HG03196 (cell line): ENCODE measurements at regions not wholly inside any gene's neighbourhood (a gene's known extent, or its start where the extent isn't known, plus 50 kb on each side); places are given as distances from the start of the nearest gene placed in this dataset.

Experiments used
- ATAC-seq: cut with Tn5 transposase; IDR thresholded peaks from one replicate; pipeline ENCODE4 v1.9.1; 2021; ENCODE audit not compliant: unreplicated experiment

GRCh38 chr10:111200505-111201186, 123.8 kb downstream of the ADRA2A start:
- ATAC-seq: no peak

DNA sequence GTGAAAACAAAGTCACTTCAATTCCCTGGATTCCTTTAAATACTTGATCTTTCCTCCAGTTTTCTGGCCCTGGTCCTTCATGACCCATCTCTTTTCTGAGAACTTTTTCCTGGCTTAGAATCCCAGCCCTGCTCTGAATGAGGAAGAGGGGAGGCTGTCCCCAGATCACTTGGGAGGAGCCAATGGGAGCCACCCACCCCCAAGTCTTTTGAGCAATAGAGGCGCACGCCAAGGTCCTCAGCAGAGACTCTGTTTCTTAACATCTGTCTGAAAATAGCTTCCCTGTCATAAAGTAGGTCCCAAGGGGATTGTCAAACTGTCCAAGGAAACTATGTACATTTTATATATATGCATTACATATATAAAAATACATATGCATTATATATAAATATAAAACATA, 126.8 kb downstream of the ADRA2A start:
- ATAC-seq: no peak

GRCh38 chr10:111204838-111205237, 128.0 kb downstream of the ADRA2A start:
- ATAC-seq: no peak

- ATAC-seq: no peak
Measured at GRCh38 chr10:111206521-111206920, 129.7 kb downstream of the ADRA2A start.

- ATAC-seq: no peak
Measured at GRCh38 chr10:111207500-111207899, 130.7 kb downstream of the ADRA2A start.

GRCh38 chr10:111208951-111209350, 132.1 kb downstream of the ADRA2A start:
- no peak for ATAC-seq

GRCh38 chr10:111209692-111210091, 132.9 kb downstream of the ADRA2A start:
- ATAC-seq: no peak

GRCh38 chr10:111211241-111211640, 134.4 kb downstream of the ADRA2A start:
- no peak for ATAC-seq

- ATAC-seq: no peak
Measured at GRCh38 chr10:111211706-111212105, 134.9 kb downstream of the ADRA2A start.

GRCh38 chr10:111221682-111222480, 145.1 kb downstream of the ADRA2A start:
- no peak for ATAC-seq

DNA sequence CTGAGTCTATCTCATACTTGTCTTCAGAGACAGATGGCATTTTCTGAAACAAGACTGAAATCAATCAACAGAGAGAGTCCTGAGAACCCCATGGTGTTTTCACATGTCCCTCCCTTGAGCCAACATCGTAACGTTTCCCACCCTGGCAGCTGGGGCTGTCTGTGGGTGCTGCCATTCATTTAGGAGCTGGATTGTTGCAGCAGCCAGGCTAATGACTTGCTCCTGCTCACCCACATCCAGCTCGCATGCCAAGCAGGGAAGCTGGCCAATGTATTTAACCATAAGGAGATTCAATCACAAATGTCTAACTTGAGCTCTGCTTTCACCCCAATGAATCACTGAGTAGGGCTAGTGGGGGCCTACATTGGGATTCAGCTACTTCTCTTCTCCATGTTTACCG, 146.1 kb downstream of the ADRA2A start:
- ATAC-seq: no peak

DNA sequence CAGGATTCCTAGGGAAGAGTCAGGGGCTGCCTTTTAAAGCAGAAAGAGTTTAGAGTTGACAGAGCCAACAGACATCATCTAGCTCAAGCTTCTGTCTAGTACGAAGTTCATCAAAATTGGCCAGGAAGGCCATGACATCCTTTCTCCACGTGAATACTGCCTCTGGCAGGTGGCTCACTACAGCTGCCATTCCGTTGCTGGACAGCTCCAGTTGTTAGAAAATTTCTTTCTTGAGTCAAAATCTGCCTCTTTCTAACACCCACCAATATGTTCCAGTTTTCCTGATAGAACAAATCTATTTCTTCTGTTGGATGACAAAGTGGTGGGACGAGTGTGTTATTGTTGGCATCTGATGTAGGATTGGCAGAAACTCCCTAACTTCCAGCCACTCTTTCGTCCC, 154.9 kb downstream of the ADRA2A start:
- no peak for ATAC-seq

DNA sequence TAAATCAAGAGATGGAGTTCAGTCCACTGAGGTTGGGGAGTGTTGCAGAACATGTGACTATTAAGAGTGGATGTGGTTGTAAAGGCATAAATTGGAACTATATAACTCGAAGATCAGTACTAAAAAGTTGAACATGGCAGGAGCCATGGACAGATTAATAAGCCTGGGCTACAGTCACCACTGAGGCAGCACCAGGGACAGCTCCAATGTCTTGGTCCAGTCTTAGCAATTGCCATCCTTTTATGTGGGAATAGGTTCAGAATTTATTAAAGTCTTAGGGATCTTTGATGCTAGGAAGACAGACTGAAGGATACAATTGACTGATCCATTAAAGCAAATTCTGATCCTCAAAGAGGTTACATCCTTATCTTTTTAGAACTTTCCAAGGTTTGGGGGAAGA, 156.6 kb downstream of the ADRA2A start:
- ATAC-seq: no peak

GRCh38 chr10:111234234-111234913, 157.5 kb downstream of the ADRA2A start:
- no peak for ATAC-seq

DNA sequence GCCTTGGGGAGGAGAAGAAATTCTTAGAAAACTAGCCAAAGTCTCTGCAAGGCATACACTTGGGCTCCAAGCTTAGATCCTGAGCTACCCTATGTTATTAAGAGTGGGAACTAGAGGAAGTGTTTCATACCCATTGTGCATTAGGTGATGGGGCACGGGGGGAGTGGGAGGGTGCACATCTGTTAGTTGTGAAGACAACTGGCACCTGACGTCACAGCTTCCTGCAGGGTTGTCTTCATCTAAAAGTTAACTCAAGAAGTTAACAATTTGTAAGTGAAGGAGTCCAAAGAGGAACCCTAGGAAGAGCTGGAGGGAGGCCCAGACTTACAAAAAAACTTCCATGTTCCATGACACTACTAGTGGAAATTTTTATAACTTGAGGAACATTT, 158.1 kb downstream of the ADRA2A start:
- ATAC-seq: no peak

DNA sequence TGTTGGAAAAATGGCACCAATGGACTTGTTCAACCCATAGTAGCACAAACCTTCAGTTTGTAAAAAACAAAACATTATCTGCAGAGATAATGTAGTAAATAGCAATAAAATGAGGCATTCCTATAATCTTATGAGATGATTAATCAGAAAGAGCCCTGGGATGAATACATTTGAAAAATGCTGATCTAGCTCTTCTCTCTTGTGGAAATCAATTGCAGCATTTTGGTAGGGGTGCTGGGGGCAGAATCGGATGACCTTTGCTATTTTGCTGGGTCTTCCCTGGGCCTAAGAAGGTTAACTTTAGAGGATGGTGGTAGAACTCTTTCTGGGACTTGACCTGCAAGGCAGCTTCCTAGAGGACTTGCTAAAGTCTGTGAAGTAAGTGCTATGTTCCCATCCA, 163.5 kb downstream of the ADRA2A start:
- ATAC-seq: no peak

GRCh38 chr10:111243126-111243525, 166.3 kb downstream of the ADRA2A start:
- ATAC-seq: no peak

GRCh38 chr10:111246136-111246535, 169.3 kb downstream of the ADRA2A start:
- no peak for ATAC-seq

GRCh38 chr10:111246814-111247452, 170.1 kb downstream of the ADRA2A start:
- ATAC-seq: no peak

- ATAC-seq: no peak
Measured at GRCh38 chr10:111247781-111248389, 171.1 kb downstream of the ADRA2A start.

- no peak for ATAC-seq
Measured at GRCh38 chr10:111249925-111250324, 173.1 kb downstream of the ADRA2A start.
